ENCODE measurements at regions not wholly inside any gene's neighbourhood (a gene's known extent, or its start where the extent isn't known, plus 50 kb on each side); places are given as distances from the start of the nearest gene placed in this dataset.
A peak's percentile ranks its signal among the peaks of the same experiment; 100 is the strongest.

DNA sequence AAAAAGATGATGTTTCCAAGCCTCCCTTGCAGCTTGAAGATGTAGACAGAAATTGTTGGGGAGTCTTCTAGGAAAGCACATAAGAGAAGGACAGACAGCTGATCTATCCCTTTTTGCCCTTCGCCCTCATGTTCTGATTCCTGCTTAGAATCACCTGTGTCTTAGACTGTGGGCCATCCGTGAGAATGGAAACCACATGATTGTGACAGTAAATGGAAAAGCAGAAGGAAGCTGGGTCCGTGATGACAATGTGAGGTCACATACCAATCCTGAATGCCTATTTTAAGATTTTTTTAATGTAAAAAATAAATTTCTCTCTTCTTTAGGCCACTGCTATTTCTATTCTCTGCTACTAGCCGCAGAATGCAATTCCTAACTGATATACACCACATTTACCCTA, 67.7 kb upstream of the C1orf87 start:
- H3K36me3 Mint-ChIP-seq (ENCODE audit: low read depth) = no peaks in the 10 kb centered on the region
- H3K4me1 Mint-ChIP-seq = no peaks in the 10 kb centered on the region
- H3K27ac Mint-ChIP-seq = no peak overlapping the region
- H3K4me3 Mint-ChIP-seq = no peak overlapping the region
- ATAC-seq (replicated peaks) = no peak
- H3K27me3 Mint-ChIP-seq = peaks cover 6% of the 10 kb centered on the region
- no peaks in the 10 kb centered on the region for H3K9me3 Mint-ChIP-seq

DNA sequence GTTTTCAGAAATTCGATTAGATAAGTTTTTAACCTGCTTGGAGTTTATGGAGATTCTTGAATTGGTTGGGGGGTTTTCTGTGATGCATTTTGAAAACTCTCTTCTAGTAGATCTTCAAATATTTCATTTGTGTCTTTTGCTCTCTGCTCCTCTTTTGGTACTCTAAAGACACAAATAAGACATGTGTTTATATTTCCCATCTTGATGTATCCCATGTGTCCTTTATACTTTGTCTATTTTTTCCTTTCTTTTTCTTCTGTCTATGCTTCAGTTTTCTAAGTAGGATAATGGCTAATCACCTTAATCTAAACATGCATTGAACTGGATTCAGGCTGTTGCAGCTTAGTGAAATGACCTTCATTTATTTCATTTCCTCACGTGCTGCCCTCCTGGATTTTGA, 63.8 kb upstream of the C1orf87 start:
- no peak overlapping the region for H3K27ac Mint-ChIP-seq
- H3K27me3 Mint-ChIP-seq = no peaks in the 10 kb centered on the region
- H3K4me1 Mint-ChIP-seq = no peaks in the 10 kb centered on the region

DNA sequence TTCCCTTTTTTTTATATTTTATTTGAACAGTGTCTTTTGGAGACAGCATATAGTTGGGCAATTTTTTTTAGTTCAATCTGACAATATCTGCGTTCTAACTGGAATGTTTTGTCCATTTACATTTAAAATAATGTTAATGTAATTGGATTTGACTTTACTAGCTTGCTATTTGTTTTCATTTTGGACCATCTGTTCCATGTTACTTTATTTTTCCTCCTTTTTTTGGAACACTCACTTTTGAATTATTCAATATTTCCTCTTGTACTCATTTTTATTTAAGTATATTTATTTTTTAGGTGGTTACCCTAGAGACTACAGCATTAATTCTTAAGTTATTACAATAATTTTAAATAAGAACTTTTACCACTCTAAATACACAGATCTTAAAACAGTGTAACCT, 62.8 kb upstream of the C1orf87 start:
- H3K4me3 Mint-ChIP-seq = no peak overlapping the region
- H3K36me3 Mint-ChIP-seq (ENCODE audit: low read depth) = no peaks in the 10 kb centered on the region
- no peaks in the 10 kb centered on the region for H3K4me1 Mint-ChIP-seq
- no peaks in the 10 kb centered on the region for H3K9me3 Mint-ChIP-seq
- no peaks in the 10 kb centered on the region for H3K27me3 Mint-ChIP-seq
- ATAC-seq (replicated peaks) = no peak
- no peak overlapping the region for H3K27ac Mint-ChIP-seq

More for the DNA sequence above, 63.8 kb upstream of the C1orf87 start:
- ATAC-seq (replicated peaks) = no peak
- Mint-ChIP-seq H3K9me3 (no peaks in the 10 kb centered on the region), H3K36me3 (ENCODE audit: low read depth) (no peaks in the 10 kb centered on the region), H3K4me3 (no peak overlapping the region)

DNA sequence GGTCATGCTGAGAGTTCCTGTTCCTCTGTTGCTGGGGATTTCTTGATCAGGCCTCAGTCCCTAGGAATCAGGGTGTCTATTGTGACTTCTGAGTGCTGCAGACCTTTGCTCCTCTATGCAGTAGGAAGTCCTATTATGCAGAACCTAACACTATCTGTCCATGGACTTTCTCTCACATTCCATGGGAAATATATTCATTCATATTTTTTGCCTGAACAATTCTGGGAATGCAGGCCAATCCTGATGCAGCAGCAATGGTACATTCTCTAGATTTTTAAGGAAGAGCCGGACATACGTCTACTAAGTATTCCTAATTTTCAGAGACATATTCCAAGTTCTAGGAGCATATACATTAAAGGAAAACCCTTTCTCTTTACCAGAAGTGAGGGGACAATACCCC, 61.1 kb upstream of the C1orf87 start:
- H3K4me1 Mint-ChIP-seq = no peaks in the 10 kb centered on the region
- ATAC-seq (replicated peaks) = no peak
- H3K27me3 Mint-ChIP-seq = no peaks in the 10 kb centered on the region
- no peak overlapping the region for H3K4me3 Mint-ChIP-seq
- no peaks in the 10 kb centered on the region for H3K9me3 Mint-ChIP-seq
- H3K27ac Mint-ChIP-seq = no peak overlapping the region
- no peaks in the 10 kb centered on the region for H3K36me3 Mint-ChIP-seq (ENCODE audit: low read depth)

DNA sequence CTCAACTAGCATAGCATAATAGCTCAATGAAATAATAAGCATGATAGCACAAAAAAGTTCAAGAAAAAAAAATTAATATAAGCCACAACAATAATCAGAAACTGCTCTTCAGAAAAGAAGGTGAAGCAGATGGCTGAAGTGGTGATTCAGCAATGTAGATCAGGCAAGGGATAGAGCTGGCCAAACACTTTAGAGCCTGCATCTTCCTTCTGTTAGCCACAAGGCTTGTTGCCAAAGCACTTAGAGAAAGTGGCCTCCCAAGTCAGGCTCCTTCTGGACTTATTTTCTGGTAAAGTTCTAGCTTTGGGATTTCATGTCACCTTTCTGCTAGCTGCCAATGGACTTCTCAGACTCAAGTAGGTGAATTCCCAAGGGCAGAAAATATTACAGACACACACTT, 60.3 kb upstream of the C1orf87 start:
- no peaks in the 10 kb centered on the region for H3K4me1 Mint-ChIP-seq
- no peaks in the 10 kb centered on the region for H3K9me3 Mint-ChIP-seq
- H3K36me3 Mint-ChIP-seq (ENCODE audit: low read depth) = no peaks in the 10 kb centered on the region
- H3K27me3 Mint-ChIP-seq = no peaks in the 10 kb centered on the region
- H3K27ac Mint-ChIP-seq = no peak overlapping the region
- no peak for ATAC-seq (replicated peaks)
- H3K4me3 Mint-ChIP-seq = no peak overlapping the region

DNA sequence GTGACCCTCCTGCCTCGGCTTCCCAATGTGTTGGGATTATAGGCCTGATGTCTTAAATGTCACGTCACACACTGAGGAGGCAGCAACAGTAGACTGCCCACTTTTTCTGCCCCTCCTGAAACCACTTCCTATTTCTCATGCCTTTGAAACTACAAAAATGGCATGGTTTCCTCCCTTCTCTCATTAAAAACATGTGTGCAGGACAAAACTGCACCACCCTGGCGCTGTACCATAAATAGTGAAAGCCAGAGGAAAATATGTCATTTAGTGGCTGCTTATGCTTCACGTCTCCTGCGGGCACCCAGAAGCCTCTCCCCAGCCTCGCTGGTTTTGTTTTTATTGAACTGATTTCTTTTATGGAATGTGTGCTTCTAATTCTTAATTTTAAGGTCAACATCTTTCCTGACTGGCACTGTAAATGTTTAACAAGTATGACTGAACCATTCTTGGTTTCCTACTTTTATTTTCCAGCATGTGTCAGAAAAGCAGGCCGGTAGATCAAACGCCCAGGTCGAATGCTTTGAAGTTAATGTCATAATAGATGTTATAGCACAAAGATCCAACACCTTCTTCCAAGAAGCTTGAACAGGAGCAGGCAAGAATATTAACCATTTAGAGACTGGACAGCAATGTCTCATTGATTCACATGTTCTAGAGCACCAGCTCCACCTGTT, 59.6 kb upstream of the C1orf87 start:
- Mint-ChIP-seq H3K27ac (no peak overlapping the region), H3K36me3 (ENCODE audit: low read depth) (no peaks in the 10 kb centered on the region), H3K9me3 (no peaks in the 10 kb centered on the region), H3K4me3 (no peak overlapping the region), H3K4me1 (no peaks in the 10 kb centered on the region), H3K27me3 (no peaks in the 10 kb centered on the region)
- peak; percentile 31 for ATAC-seq (replicated peaks)

DNA sequence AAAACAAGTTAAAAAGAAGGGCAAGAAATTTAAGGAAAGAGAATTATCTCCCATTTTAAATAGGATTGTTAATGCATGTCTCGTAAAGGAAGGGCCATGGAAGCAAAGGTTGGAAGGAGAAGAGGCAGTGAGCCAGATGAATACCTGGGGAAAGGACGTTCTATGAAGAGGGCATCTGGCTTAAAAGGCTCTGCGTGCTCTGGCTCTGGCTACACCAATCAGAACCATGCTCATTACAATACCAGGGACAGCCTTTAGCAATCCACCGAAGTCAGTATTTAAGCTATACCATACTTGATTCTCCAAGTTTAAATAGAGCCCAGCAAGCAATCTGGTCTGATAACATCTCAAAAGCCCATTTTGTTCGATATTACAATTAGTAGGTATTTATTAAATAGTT, 58.5 kb upstream of the C1orf87 start:
- Mint-ChIP-seq H3K4me3 (no peak overlapping the region), H3K27ac (no peak overlapping the region), H3K27me3 (no peaks in the 10 kb centered on the region), H3K36me3 (ENCODE audit: low read depth) (no peaks in the 10 kb centered on the region), H3K9me3 (no peaks in the 10 kb centered on the region), H3K4me1 (no peaks in the 10 kb centered on the region)
- no peak for ATAC-seq (replicated peaks)

DNA sequence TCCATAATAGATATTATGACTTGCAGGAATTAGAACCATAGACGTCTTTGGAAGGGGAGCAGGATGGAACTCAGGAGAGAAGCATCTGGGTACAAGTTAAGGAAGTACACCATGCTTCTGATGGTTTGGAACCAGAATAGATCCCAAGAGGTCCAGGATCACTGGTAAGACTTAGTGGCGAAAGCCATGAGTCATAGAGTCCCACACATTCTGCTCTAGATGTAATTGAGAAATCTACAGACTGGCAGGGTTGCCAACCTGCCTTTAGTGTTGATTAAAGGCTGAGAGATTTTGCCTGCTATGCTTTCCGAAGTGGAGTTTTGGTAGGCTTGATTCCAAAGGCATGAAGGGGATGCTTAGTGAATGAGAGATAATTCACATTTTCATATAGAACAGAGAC, 57.1 kb upstream of the C1orf87 start:
- H3K27me3 Mint-ChIP-seq = no peaks in the 10 kb centered on the region
- H3K36me3 Mint-ChIP-seq (ENCODE audit: low read depth) = no peaks in the 10 kb centered on the region
- no peak overlapping the region for H3K27ac Mint-ChIP-seq
- no peaks in the 10 kb centered on the region for H3K9me3 Mint-ChIP-seq
- no peaks in the 10 kb centered on the region for H3K4me1 Mint-ChIP-seq
- no peak overlapping the region for H3K4me3 Mint-ChIP-seq
- ATAC-seq (replicated peaks) = no peak

DNA sequence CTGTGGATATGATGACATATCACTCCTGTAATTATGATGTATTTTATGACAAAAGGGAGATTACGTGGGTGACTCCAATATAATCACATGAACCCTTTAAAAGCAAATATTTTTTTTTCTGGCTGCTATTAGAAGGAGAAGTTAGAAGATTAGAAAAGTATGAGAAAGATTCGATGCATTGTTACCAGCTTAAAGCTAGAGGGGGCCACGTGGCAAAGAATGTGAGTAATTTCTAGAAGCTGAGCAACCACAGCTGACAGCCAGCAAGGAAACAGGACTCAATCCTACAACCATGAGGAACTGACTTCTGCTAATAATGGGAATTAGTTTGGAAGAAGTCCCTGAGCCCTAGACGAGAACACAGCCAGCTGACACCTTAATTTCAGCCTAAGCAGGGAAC, 56.3 kb upstream of the C1orf87 start:
- H3K36me3 Mint-ChIP-seq (ENCODE audit: low read depth) = no peaks in the 10 kb centered on the region
- H3K27me3 Mint-ChIP-seq = peaks cover 2% of the 10 kb centered on the region
- H3K4me3 Mint-ChIP-seq = no peak overlapping the region
- no peaks in the 10 kb centered on the region for H3K4me1 Mint-ChIP-seq
- ATAC-seq (replicated peaks) = no peak
- no peaks in the 10 kb centered on the region for H3K9me3 Mint-ChIP-seq
- H3K27ac Mint-ChIP-seq = no peak overlapping the region

DNA sequence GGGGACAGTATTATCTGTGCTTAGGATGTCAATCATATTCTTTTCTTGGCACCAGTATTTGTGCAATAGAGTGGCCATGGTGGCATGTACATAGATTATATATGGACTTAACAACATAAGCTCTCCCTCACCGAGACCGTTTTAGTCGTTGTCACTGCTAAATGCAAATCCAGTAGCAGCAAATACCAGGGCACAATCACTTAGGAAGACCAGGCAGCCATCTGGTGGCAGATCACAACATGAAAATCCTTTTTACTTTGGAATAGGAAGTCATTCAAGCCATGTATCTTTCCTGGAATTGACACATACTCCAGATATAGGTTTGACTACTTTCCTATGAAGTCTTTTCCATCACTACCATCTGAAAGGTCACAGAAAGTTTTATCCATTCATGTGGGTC, 53.2 kb upstream of the C1orf87 start:
- H3K9me3 Mint-ChIP-seq = no peaks in the 10 kb centered on the region
- H3K4me3 Mint-ChIP-seq = no peak overlapping the region
- peaks cover 3% of the 10 kb centered on the region for H3K27me3 Mint-ChIP-seq
- no peak for ATAC-seq (replicated peaks)
- no peaks in the 10 kb centered on the region for H3K36me3 Mint-ChIP-seq (ENCODE audit: low read depth)
- no peak overlapping the region for H3K27ac Mint-ChIP-seq
- H3K4me1 Mint-ChIP-seq = no peaks in the 10 kb centered on the region
